ENCODE measurements at regions not wholly inside any gene's neighbourhood (a gene's known extent, or its start where the extent isn't known, plus 50 kb on each side); places are given as distances from the start of the nearest gene placed in this dataset.

GRCh38 chr12:95603351-95604145 is 52.3 kb upstream of the USP44 start:
- TF ChIP-seq POLR2A (IDR thresholded peaks at IDR 0.05; ENCODE audit: low read depth, low read length), result no peak
- TF ChIP-seq CTCF (IDR thresholded peaks at IDR 0.05 in 2 of 3, conservative IDR thresholded peaks at IDR 0.05 in 1 of 3; ENCODE audit: control insufficient read depth in 2 of 3, extremely low read depth in 1 of 3, insufficient read depth in 1 of 3, low read depth in 3 of 3, low read length in 3 of 3), result no peak
- no peak for TF ChIP-seq ZNF592 (IDR thresholded peaks at IDR 0.05)
- TF ChIP-seq GABPA (IDR thresholded peaks at IDR 0.05; ENCODE audit: low read depth), result no peak
- TF ChIP-seq HCFC1 (IDR thresholded peaks at IDR 0.05; ENCODE audit: low read length), result no peak
- TF ChIP-seq SUZ12 (IDR thresholded peaks at IDR 0.05; ENCODE audit: unreplicated experiment), result no peak
- no peak for TF ChIP-seq SMC3 (IDR thresholded peaks at IDR 0.05; ENCODE audit: borderline replicate concordance, low read length)
- no peak for TF ChIP-seq EZH2 (IDR thresholded peaks at IDR 0.05; ENCODE audit: borderline replicate concordance, control insufficient read depth, low read depth, low read length)
- TF ChIP-seq MAX (IDR thresholded peaks at IDR 0.05; ENCODE audit: low read depth, low read length), result no peak
- no peak for TF ChIP-seq NFYA (IDR thresholded peaks at IDR 0.05; ENCODE audit: borderline replicate concordance, low read depth, low read length)
- no peak for TF ChIP-seq MTA2 (IDR thresholded peaks at IDR 0.05; ENCODE audit: low read depth)
